HL-60 (cell line): ENCODE measurements at regions not wholly inside any gene's neighbourhood (a gene's known extent, or its start where the extent isn't known, plus 50 kb on each side); places are given as distances from the start of the nearest gene placed in this dataset.

ENCODE experiments used
- DNase-seq, 2 experiments: peaks; one replicate each; pipeline ENCODE4 v3.0.0-alpha.2; 2010 to 2020; ENCODE audit warnings: low read depth in 1 of 2, low spot score in 1 of 2
- H3K27ac ChIP-seq: fragments of 250-450 bp; sonication (Bioruptor Pico); replicated peaks from 2 replicates; pipeline ENCODE4 v1.5.1; 2020; ENCODE audit warnings: mild to moderate bottlenecking, moderate library complexity
- H3K27me3 ChIP-seq: fragments of 250-450 bp; sonication (Bioruptor Pico); 2 replicates; pipeline ENCODE4 v1.5.1; 2021; ENCODE audit warnings: mild to moderate bottlenecking, moderate library complexity; ENCODE audit not compliant: insufficient read depth, poor library complexity, severe bottlenecking
- H3K4me3 ChIP-seq: replicated peaks from 2 replicates; pipeline ENCODE4 v1.5.1; 2011; ENCODE audit warnings: mild to moderate bottlenecking, control low read depth, low read length; ENCODE audit not compliant: insufficient read depth
- GABPA ChIP-seq: IDR thresholded peaks from 2 replicates; pipeline ENCODE4 v1.6.1; 2012; ENCODE audit warnings: low read depth
- POLR2AphosphoS5 ChIP-seq: IDR thresholded peaks from 2 replicates; pipeline ENCODE4 v1.6.1; 2012; ENCODE audit warnings: low read depth
- SPI1 ChIP-seq: IDR thresholded peaks from 2 replicates; pipeline ENCODE4 v1.6.1; 2012; ENCODE audit warnings: low read depth, mild to moderate bottlenecking, borderline replicate concordance
- TF ChIP-seq, protein P1 (sequence below): IDR thresholded peaks from 2 replicates; pipeline ENCODE4 v1.6.1; 2012; ENCODE audit warnings: low read depth; ENCODE audit not compliant: insufficient replicate concordance
- TF ChIP-seq, protein P2 (sequence below): IDR thresholded peaks from one replicate; pipeline ENCODE4 v1.5.1; 2011; ENCODE audit warnings: low read length, control low read depth, inconsistent platforms; ENCODE audit not compliant: insufficient read depth

DNA sequence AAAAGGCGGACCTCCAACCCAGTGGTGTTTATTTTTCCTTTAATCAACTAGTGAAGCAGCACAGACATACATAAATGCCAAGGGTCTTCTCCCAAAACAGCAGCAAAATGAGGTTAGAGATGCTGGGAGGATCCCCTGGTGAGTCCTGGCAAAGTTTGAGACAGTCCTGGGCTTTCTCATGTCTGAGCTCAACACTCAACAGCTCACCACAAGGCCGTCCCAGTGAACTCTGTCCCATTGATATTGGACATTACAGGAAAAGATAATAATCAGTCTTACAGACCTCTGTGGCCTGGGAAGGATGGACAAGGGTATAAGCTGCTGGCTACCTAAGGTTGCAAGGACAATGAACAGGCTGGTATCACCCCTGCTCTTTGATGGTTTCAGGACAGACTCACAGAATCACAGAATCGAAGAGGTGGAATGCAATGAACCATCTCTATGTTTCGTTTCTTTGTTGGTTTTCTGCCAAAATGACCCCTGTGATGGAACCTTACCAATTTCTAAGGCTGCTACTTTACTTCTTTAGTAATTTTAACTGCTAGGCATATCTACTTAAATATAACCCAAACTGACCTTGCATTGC lies 551.8 kb downstream of the RAB28 start:
- TF ChIP-seq SPI1 (no peak), POLR2AphosphoS5 (no peak), GABPA (no peak)
- TF ChIP-seq, protein P1, sequence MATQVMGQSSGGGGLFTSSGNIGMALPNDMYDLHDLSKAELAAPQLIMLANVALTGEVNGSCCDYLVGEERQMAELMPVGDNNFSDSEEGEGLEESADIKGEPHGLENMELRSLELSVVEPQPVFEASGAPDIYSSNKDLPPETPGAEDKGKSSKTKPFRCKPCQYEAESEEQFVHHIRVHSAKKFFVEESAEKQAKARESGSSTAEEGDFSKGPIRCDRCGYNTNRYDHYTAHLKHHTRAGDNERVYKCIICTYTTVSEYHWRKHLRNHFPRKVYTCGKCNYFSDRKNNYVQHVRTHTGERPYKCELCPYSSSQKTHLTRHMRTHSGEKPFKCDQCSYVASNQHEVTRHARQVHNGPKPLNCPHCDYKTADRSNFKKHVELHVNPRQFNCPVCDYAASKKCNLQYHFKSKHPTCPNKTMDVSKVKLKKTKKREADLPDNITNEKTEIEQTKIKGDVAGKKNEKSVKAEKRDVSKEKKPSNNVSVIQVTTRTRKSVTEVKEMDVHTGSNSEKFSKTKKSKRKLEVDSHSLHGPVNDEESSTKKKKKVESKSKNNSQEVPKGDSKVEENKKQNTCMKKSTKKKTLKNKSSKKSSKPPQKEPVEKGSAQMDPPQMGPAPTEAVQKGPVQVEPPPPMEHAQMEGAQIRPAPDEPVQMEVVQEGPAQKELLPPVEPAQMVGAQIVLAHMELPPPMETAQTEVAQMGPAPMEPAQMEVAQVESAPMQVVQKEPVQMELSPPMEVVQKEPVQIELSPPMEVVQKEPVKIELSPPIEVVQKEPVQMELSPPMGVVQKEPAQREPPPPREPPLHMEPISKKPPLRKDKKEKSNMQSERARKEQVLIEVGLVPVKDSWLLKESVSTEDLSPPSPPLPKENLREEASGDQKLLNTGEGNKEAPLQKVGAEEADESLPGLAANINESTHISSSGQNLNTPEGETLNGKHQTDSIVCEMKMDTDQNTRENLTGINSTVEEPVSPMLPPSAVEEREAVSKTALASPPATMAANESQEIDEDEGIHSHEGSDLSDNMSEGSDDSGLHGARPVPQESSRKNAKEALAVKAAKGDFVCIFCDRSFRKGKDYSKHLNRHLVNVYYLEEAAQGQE = no peak
- TF ChIP-seq, protein P2, sequence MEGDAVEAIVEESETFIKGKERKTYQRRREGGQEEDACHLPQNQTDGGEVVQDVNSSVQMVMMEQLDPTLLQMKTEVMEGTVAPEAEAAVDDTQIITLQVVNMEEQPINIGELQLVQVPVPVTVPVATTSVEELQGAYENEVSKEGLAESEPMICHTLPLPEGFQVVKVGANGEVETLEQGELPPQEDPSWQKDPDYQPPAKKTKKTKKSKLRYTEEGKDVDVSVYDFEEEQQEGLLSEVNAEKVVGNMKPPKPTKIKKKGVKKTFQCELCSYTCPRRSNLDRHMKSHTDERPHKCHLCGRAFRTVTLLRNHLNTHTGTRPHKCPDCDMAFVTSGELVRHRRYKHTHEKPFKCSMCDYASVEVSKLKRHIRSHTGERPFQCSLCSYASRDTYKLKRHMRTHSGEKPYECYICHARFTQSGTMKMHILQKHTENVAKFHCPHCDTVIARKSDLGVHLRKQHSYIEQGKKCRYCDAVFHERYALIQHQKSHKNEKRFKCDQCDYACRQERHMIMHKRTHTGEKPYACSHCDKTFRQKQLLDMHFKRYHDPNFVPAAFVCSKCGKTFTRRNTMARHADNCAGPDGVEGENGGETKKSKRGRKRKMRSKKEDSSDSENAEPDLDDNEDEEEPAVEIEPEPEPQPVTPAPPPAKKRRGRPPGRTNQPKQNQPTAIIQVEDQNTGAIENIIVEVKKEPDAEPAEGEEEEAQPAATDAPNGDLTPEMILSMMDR = no peak
- H3K4me3 ChIP-seq = no peak overlapping the region
- DNase-seq = no peak
- H3K27ac ChIP-seq = no peak overlapping the region
- no peaks in the 10 kb centered on the region for H3K27me3 ChIP-seq

DNA sequence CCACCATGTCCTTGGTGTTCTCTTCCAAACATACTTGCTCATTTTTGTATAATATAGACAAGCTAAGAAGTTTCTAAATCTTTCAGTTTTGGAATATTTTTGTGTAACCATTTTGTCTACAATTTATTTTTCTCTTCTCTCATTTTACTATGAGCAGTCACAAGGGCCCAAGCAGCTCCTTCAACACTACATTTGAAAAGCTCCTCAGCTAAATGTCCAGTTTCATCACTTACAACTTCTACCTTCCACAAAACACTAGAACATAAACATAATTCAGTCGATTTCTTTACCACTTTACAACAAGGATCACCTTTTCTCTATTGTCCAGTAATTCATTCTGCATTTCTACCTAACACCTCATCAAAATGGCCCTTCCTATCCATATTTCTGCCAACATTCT lies 554.4 kb downstream of the RAB28 start:
- Histone ChIP-seq H3K4me3 (no peak overlapping the region), H3K27me3 (no peaks in the 10 kb centered on the region), H3K27ac (no peak overlapping the region)
- no peak for TF ChIP-seq POLR2AphosphoS5
- TF ChIP-seq SPI1 = no peak
- TF ChIP-seq GABPA = no peak
- TF ChIP-seq, protein P1 = no peak
- TF ChIP-seq, protein P2 = no peak
- DNase-seq = no peak

DNA sequence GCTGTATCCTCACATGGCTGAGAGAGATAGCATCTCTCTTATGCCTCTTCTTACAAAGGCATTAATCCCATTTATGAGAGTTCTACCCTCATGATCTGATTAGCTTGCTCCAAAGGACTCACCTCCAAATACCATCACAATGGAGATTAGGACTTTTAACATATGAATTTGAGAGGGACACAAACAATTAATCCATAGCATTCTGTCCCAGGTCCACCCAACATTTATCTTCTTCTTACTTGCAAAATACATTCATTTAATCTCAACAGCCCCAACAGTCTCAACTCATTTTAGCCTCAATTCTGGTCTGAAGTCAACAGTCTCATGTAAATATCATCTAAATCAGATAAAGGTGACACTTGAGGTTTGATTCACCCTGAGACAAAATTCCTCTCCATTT lies 555.4 kb downstream of the RAB28 start:
- DNase-seq = no peak
- no peaks in the 10 kb centered on the region for H3K27me3 ChIP-seq
- H3K27ac ChIP-seq = no peak overlapping the region
- TF ChIP-seq, protein P2 = no peak
- TF ChIP-seq POLR2AphosphoS5 (no peak), GABPA (no peak), SPI1 (no peak)
- TF ChIP-seq, protein P1 = no peak
- no peak overlapping the region for H3K4me3 ChIP-seq
